Trophoblast cell (in vitro differentiated cells and primary cell): ENCODE measurements at regions not wholly inside any gene's neighbourhood (a gene's known extent, or its start where the extent isn't known, plus 50 kb on each side); places are given as distances from the start of the nearest gene placed in this dataset.
A peak's percentile ranks its signal among the peaks of the same experiment; 100 is the strongest.

ENCODE experiments used
- DNase-seq, 2 donors: peaks; one replicate each; pipeline ENCODE4 v3.0.0-alpha.2; 2016
- H2AFZ ChIP-seq: 2 replicates; pipeline ENCODE4 v1.6.1; 2013; ENCODE audit warnings: low read length, moderate library complexity, mild to moderate bottlenecking; ENCODE audit not compliant: insufficient read depth, poor library complexity
- H2AK5ac ChIP-seq: 2 replicates; pipeline ENCODE4 v1.6.1; 2013; ENCODE audit warnings: mild to moderate bottlenecking, low read length
- H2BK120ac ChIP-seq: 2 replicates; pipeline ENCODE4 v1.6.1; 2013; ENCODE audit warnings: low read length, mild to moderate bottlenecking, moderate library complexity; ENCODE audit not compliant: insufficient read depth, poor library complexity
- H2BK12ac ChIP-seq: 2 replicates; pipeline ENCODE4 v1.6.1; 2013; ENCODE audit warnings: mild to moderate bottlenecking, low read length, moderate library complexity
- H2BK5ac ChIP-seq: 2 replicates; pipeline ENCODE4 v1.6.1; 2013; ENCODE audit warnings: low read length, low read depth, moderate library complexity, mild to moderate bottlenecking; ENCODE audit not compliant: poor library complexity
- H3K14ac ChIP-seq: 2 replicates; pipeline ENCODE4 v1.6.1; 2013; ENCODE audit warnings: mild to moderate bottlenecking, low read length
- H3K18ac ChIP-seq: 2 replicates; pipeline ENCODE4 v1.6.1; 2013; ENCODE audit warnings: mild to moderate bottlenecking, low read length
- H3K23ac ChIP-seq: 2 replicates; pipeline ENCODE4 v1.6.1; 2013; ENCODE audit warnings: low read length
- H3K27ac ChIP-seq: 2 replicates; pipeline ENCODE4 v1.5.1; 2013; ENCODE audit warnings: low read depth, mild to moderate bottlenecking, inconsistent platforms, low read length, moderate library complexity
- H3K27me3 ChIP-seq: 2 replicates; pipeline ENCODE4 v1.6.1; 2013; ENCODE audit warnings: inconsistent platforms, mild to moderate bottlenecking, low read length, moderate library complexity; ENCODE audit not compliant: insufficient read depth
- H3K36me3 ChIP-seq, 2 experiments: 1 replicate in 1 of 2; 2 replicates in 1 of 2; pipeline ENCODE4 v1.6.1; 2013; ENCODE audit warnings: low read length in 2 of 2, mild to moderate bottlenecking in 2 of 2, moderate library complexity in 1 of 2; ENCODE audit not compliant: insufficient read depth in 2 of 2, control insufficient read depth in 1 of 2
- H3K4ac ChIP-seq: 2 replicates; pipeline ENCODE4 v1.6.1; 2013; ENCODE audit warnings: low read depth, mild to moderate bottlenecking, low read length, moderate library complexity
- H3K4me1 ChIP-seq, 2 experiments: 1 replicate in 1 of 2; 2 replicates in 1 of 2; pipeline ENCODE4 v1.6.1; 2013; ENCODE audit warnings: low read length in 2 of 2, mild to moderate bottlenecking in 2 of 2, moderate library complexity in 1 of 2; ENCODE audit not compliant: insufficient read depth in 2 of 2, control insufficient read depth in 1 of 2
- H3K4me2 ChIP-seq: 2 replicates; pipeline ENCODE4 v1.6.1; 2013; ENCODE audit warnings: inconsistent platforms, mild to moderate bottlenecking, low read length, moderate library complexity
- H3K4me3 ChIP-seq: 2 replicates; pipeline ENCODE4 v1.5.1; 2013; ENCODE audit warnings: mild to moderate bottlenecking, low read depth, low read length, inconsistent platforms
- H3K79me1 ChIP-seq: one replicate; pipeline ENCODE4 v1.6.1; 2013; ENCODE audit warnings: low read length
- H3K79me2 ChIP-seq: 2 replicates; pipeline ENCODE4 v1.6.1; 2013; ENCODE audit warnings: low read length, mild to moderate bottlenecking; ENCODE audit not compliant: control insufficient read depth, insufficient read depth, poor library complexity
- H3K9ac ChIP-seq: 2 replicates; pipeline ENCODE4 v1.6.1; 2013; ENCODE audit warnings: mild to moderate bottlenecking, low read length
- H3K9me3 ChIP-seq: 2 replicates; pipeline ENCODE4 v1.6.1; 2013; ENCODE audit warnings: low read depth, mild to moderate bottlenecking, control low read depth, inconsistent platforms, low read length; ENCODE audit not compliant: insufficient read depth
- H4K12ac ChIP-seq: 2 replicates; pipeline ENCODE4 v1.6.1; 2013; ENCODE audit warnings: low read depth, mild to moderate bottlenecking, low read length, moderate library complexity
- H4K8ac ChIP-seq: 2 replicates; pipeline ENCODE4 v1.6.1; 2013; ENCODE audit warnings: low read depth, mild to moderate bottlenecking, low read length, moderate library complexity
- H4K91ac ChIP-seq: one replicate; pipeline ENCODE4 v1.6.1; 2013; ENCODE audit warnings: low read depth, mild to moderate bottlenecking, low read length, moderate library complexity
- WGBS: extraction: QIAGEN DNeasy Blood & Tissue Kit; methylation state at CpG from one replicate; pipeline ENCODE4 v1.1.7; 2013; ENCODE audit warnings: missing lambda C conversion rate; ENCODE audit not compliant: insufficient read length, insufficient coverage; ENCODE audit errors: extremely low coverage; 5-methylcytosine and 5-hydroxymethylcytosine counted together

- H3K4me3 ChIP-seq: no peak overlapping the region
- H2AK5ac ChIP-seq: no peak overlapping the region
- WGBS: no CpG with 5 or more reads among the region's 1 CpG
- no peak overlapping the region for H3K14ac ChIP-seq
- no peak overlapping the region for H2AFZ ChIP-seq
- H3K36me3 ChIP-seq: no peaks in the 10 kb centered on the region
- H3K79me1 ChIP-seq: no peaks in the 10 kb centered on the region
- H3K27me3 ChIP-seq: no peaks in the 10 kb centered on the region
- H2BK120ac ChIP-seq: no peak overlapping the region
- no peak overlapping the region for H2BK12ac ChIP-seq
- no peak overlapping the region for H4K12ac ChIP-seq
- no peak overlapping the region for H3K18ac ChIP-seq
- H3K23ac ChIP-seq: no peak overlapping the region
- no peaks in the 10 kb centered on the region for H3K9me3 ChIP-seq
- H3K27ac ChIP-seq: no peak overlapping the region
- no peak overlapping the region for H3K9ac ChIP-seq
- no peaks in the 10 kb centered on the region for H3K4me1 ChIP-seq
- no peaks in the 10 kb centered on the region for H3K79me2 ChIP-seq
- H4K8ac ChIP-seq: no peak overlapping the region
- no peak overlapping the region for H3K4me2 ChIP-seq
- H4K91ac ChIP-seq: no peak overlapping the region
- H2BK5ac ChIP-seq: no peak overlapping the region
- no peak for DNase-seq
- H3K4ac ChIP-seq: no peak overlapping the region
Observed at GRCh38 chr4:162847945-162848549, 318.6 kb downstream of the NAF1 start.

DNA sequence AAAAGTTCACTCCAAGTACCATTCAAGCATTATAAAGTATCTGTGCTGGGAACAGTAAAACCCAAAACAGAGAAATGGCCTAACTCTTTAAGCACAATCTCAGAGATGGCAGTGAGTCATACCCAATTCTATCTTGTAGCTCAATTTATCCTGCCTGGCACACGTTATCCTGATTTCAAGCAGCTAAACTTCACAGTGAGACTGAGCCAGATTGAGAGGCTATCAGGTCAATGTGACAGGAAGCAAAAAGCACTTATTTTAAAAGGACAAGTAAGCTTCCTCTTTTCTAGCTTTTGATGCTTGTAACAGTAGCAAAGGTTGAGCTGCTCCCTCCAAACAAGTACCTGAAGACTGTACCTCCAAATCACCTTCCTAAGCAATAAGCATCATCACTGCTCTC lies 324.9 kb downstream of the NAF1 start:
- Histone ChIP-seq H3K4me1 (no peaks in the 10 kb centered on the region), H3K9ac (no peak overlapping the region), H3K79me2 (no peaks in the 10 kb centered on the region), H3K9me3 (no peaks in the 10 kb centered on the region), H2BK12ac (no peak overlapping the region), H3K18ac (no peak overlapping the region), H3K23ac (no peak overlapping the region), H4K8ac (no peak overlapping the region), H3K27ac (no peak overlapping the region), H3K36me3 (no peaks in the 10 kb centered on the region), H3K27me3 (no peaks in the 10 kb centered on the region), H3K79me1 (no peaks in the 10 kb centered on the region), H2AK5ac (no peak overlapping the region), H3K4ac (no peak overlapping the region), H4K91ac (no peak overlapping the region), H2BK120ac (no peak overlapping the region), H2BK5ac (no peak overlapping the region), H3K14ac (no peak overlapping the region), H3K4me2 (no peak overlapping the region), H3K4me3 (no peak overlapping the region), H4K12ac (no peak overlapping the region), H2AFZ (no peak overlapping the region)
- WGBS: no CpG with 5 or more reads among the region's 1 CpG
- DNase-seq: no peak

- Histone ChIP-seq H3K4me3 (no peak overlapping the region), H4K8ac (no peak overlapping the region), H3K27ac (no peak overlapping the region), H3K4me1 (no peaks in the 10 kb centered on the region), H2BK12ac (no peak overlapping the region), H3K23ac (no peak overlapping the region), H3K79me2 (no peaks in the 10 kb centered on the region), H3K18ac (no peak overlapping the region), H3K36me3 (no peaks in the 10 kb centered on the region), H2BK120ac (no peak overlapping the region), H2AFZ (no peak overlapping the region), H4K91ac (no peak overlapping the region), H3K79me1 (no peaks in the 10 kb centered on the region), H3K27me3 (no peaks in the 10 kb centered on the region), H3K14ac (no peak overlapping the region), H2AK5ac (no peak overlapping the region), H3K4me2 (no peak overlapping the region), H2BK5ac (no peak overlapping the region), H3K9me3 (no peaks in the 10 kb centered on the region), H4K12ac (no peak overlapping the region), H3K9ac (no peak overlapping the region), H3K4ac (no peak overlapping the region)
- no CpG with 5 or more reads among the region's 4 CpGs for WGBS
- no peak for DNase-seq
Observed at GRCh38 chr4:162839814-162840213, 326.9 kb downstream of the NAF1 start.

- H3K27ac ChIP-seq: no peak overlapping the region
- no peak overlapping the region for H3K23ac ChIP-seq
- H2BK12ac ChIP-seq: no peak overlapping the region
- no peaks in the 10 kb centered on the region for H3K9me3 ChIP-seq
- no peak overlapping the region for H2AFZ ChIP-seq
- no peak overlapping the region for H4K91ac ChIP-seq
- no peak overlapping the region for H3K14ac ChIP-seq
- no peak overlapping the region for H3K4ac ChIP-seq
- H2BK120ac ChIP-seq: no peak overlapping the region
- no peak overlapping the region for H4K8ac ChIP-seq
- H3K79me2 ChIP-seq: no peaks in the 10 kb centered on the region
- DNase-seq: peak; percentile 50 to 82
- H2BK5ac ChIP-seq: no peak overlapping the region
- no peak overlapping the region for H3K4me2 ChIP-seq
- H3K27me3 ChIP-seq: no peaks in the 10 kb centered on the region
- WGBS: no CpG with 5 or more reads among the region's 1 CpG
- H3K79me1 ChIP-seq: no peaks in the 10 kb centered on the region
- H3K36me3 ChIP-seq: no peaks in the 10 kb centered on the region
- H3K4me3 ChIP-seq: no peak overlapping the region
- H2AK5ac ChIP-seq: no peak overlapping the region
- no peak overlapping the region for H3K9ac ChIP-seq
- H3K18ac ChIP-seq: no peak overlapping the region
- H4K12ac ChIP-seq: no peak overlapping the region
- H3K4me1 ChIP-seq: no peaks in the 10 kb centered on the region
Observed at GRCh38 chr4:162838671-162839070, 328.0 kb downstream of the NAF1 start.
